ENCODE measurements at regions not wholly inside any gene's neighbourhood (a gene's known extent, or its start where the extent isn't known, plus 50 kb on each side); places are given as distances from the start of the nearest gene placed in this dataset.

DNA sequence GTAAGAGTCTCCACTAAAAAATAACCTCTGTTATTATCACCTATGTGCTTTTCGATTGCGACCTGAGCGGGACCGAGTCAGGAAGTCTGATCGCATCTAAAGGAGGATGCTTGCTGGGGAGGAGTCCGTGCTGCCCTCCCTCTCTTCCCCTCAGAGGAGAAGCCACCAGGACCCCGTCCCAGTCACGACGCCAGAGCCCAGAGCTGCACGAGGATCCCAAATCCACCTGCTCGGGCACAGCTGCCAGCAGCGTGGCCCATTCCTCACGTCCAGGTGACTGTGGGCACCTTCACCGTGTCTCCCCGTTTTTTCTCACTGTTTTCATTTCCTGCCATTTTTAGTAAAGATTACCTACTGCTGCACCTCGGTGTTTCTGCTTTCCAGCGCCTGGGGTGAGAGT, 390.3 kb downstream of the BRD1 start:
- no peaks in the 10 kb centered on the region for H3K9me3 ChIP-seq (replicated peaks; ENCODE audit: insufficient read depth, low read length)
- no peak for DNase-seq
- H3K27ac ChIP-seq (ENCODE audit: low read length), result no peak overlapping the region
- H3K9ac ChIP-seq (ENCODE audit: low read length), result no peak overlapping the region
- H3K27me3 ChIP-seq (replicated peaks; ENCODE audit: insufficient read depth, low read length), result no peaks in the 10 kb centered on the region
- H2AFZ ChIP-seq (ENCODE audit: low read length), result no peak overlapping the region
- no peaks in the 10 kb centered on the region for H3K36me3 ChIP-seq (replicated peaks; ENCODE audit: insufficient read depth, low read length)
- no peaks in the 10 kb centered on the region for H3K9me2 ChIP-seq (replicated peaks; ENCODE audit: insufficient read depth, low read length)
- no peaks in the 10 kb centered on the region for H4K20me1 ChIP-seq (ENCODE audit: insufficient read depth, low read length)
- H3K4me2 ChIP-seq (ENCODE audit: low read depth, low read length), result no peak overlapping the region
- no peaks in the 10 kb centered on the region for H3K79me2 ChIP-seq (ENCODE audit: low read length)
- TF ChIP-seq EZH2phosphoT487 (IDR thresholded peaks at IDR 0.05; ENCODE audit: low read length) (no peak), EZH2 (optimal IDR thresholded peaks at IDR 0.05; ENCODE audit: low read depth, low read length) (no peak)
- TF ChIP-seq, protein P1, sequence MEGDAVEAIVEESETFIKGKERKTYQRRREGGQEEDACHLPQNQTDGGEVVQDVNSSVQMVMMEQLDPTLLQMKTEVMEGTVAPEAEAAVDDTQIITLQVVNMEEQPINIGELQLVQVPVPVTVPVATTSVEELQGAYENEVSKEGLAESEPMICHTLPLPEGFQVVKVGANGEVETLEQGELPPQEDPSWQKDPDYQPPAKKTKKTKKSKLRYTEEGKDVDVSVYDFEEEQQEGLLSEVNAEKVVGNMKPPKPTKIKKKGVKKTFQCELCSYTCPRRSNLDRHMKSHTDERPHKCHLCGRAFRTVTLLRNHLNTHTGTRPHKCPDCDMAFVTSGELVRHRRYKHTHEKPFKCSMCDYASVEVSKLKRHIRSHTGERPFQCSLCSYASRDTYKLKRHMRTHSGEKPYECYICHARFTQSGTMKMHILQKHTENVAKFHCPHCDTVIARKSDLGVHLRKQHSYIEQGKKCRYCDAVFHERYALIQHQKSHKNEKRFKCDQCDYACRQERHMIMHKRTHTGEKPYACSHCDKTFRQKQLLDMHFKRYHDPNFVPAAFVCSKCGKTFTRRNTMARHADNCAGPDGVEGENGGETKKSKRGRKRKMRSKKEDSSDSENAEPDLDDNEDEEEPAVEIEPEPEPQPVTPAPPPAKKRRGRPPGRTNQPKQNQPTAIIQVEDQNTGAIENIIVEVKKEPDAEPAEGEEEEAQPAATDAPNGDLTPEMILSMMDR (IDR thresholded peaks at IDR 0.05; ENCODE audit: low read length), result no peak
- H3F3A ChIP-seq (ENCODE audit: insufficient read depth, low read length), result no peaks in the 10 kb centered on the region
- no peaks in the 10 kb centered on the region for H3K4me1 ChIP-seq (ENCODE audit: low read length)
- H3K4me3 ChIP-seq (ENCODE audit: low read length), result no peak overlapping the region

DNA sequence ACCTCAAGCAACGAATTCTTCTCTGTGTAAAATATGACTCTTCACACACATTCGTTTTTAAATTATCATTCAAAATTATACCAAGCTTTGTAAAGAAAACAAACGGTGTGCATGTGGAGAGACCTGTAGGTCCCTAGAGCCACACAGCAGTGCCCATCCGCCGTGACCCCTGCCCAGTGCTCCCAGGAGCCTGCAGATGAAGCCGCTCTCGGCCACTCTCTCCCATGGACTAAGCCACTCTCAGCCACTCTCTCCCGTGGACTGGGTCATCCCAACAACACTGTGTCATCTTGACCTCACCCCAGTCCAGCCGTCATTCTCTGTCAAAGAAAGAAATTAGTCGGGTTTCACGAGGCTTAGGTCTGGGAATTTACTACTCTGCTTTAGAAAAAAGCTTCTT, 391.6 kb downstream of the BRD1 start:
- no peaks in the 10 kb centered on the region for H3K36me3 ChIP-seq (replicated peaks; ENCODE audit: insufficient read depth, low read length)
- TF ChIP-seq, protein P1 (IDR thresholded peaks at IDR 0.05; ENCODE audit: low read length), result no peak
- no peak for TF ChIP-seq EZH2 (optimal IDR thresholded peaks at IDR 0.05; ENCODE audit: low read depth, low read length)

DNA sequence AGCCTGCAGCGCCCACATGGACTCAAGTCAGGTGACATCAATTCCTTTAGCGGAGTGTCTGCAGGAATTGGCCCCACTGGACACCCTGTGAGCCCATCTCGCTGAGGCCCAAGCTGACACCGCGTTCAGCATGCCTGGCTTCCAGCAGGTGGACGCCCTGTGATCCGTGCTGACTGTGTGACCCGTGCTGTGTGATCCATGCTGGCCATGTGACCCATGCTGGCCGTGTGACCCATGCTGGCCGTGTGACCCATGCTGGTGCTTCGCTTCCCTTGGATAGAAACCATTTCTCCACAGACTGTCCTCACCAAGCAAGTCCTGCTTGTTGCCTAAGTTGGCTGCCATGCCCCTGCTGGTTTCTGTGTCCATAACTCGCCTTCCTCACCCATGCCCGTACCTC, 392.1 kb downstream of the BRD1 start:
- no peaks in the 10 kb centered on the region for H3K79me2 ChIP-seq (ENCODE audit: low read length)
- H2AFZ ChIP-seq (ENCODE audit: low read length), result no peak overlapping the region
- H4K20me1 ChIP-seq (ENCODE audit: insufficient read depth, low read length), result no peaks in the 10 kb centered on the region
- H3F3A ChIP-seq (ENCODE audit: insufficient read depth, low read length), result no peaks in the 10 kb centered on the region
- TF ChIP-seq, protein P1 (IDR thresholded peaks at IDR 0.05; ENCODE audit: low read length), result no peak
- TF ChIP-seq EZH2phosphoT487 (IDR thresholded peaks at IDR 0.05; ENCODE audit: low read length) (no peak), EZH2 (optimal IDR thresholded peaks at IDR 0.05; ENCODE audit: low read depth, low read length) (no peak)
- no peak overlapping the region for H3K27ac ChIP-seq (ENCODE audit: low read length)
- H3K9ac ChIP-seq (ENCODE audit: low read length), result no peak overlapping the region
- H3K9me3 ChIP-seq (replicated peaks; ENCODE audit: insufficient read depth, low read length), result no peaks in the 10 kb centered on the region
- H3K4me1 ChIP-seq (ENCODE audit: low read length), result no peaks in the 10 kb centered on the region
- DNase-seq, result no peak
- no peak overlapping the region for H3K4me3 ChIP-seq (ENCODE audit: low read length)
- no peak overlapping the region for H3K4me2 ChIP-seq (ENCODE audit: low read depth, low read length)
- no peaks in the 10 kb centered on the region for H3K9me2 ChIP-seq (replicated peaks; ENCODE audit: insufficient read depth, low read length)
- no peaks in the 10 kb centered on the region for H3K36me3 ChIP-seq (replicated peaks; ENCODE audit: insufficient read depth, low read length)
- H3K27me3 ChIP-seq (replicated peaks; ENCODE audit: insufficient read depth, low read length), result no peaks in the 10 kb centered on the region

More for the DNA sequence above, 391.6 kb downstream of the BRD1 start:
- Histone ChIP-seq H3K9ac (ENCODE audit: low read length) (no peak overlapping the region), H3K4me1 (ENCODE audit: low read length) (no peaks in the 10 kb centered on the region), H3K4me2 (ENCODE audit: low read depth, low read length) (no peak overlapping the region), H3K27me3 (replicated peaks; ENCODE audit: insufficient read depth, low read length) (no peaks in the 10 kb centered on the region), H3K79me2 (ENCODE audit: low read length) (no peaks in the 10 kb centered on the region), H2AFZ (ENCODE audit: low read length) (no peak overlapping the region), H3F3A (ENCODE audit: insufficient read depth, low read length) (no peaks in the 10 kb centered on the region), H4K20me1 (ENCODE audit: insufficient read depth, low read length) (no peaks in the 10 kb centered on the region), H3K27ac (ENCODE audit: low read length) (no peak overlapping the region), H3K4me3 (ENCODE audit: low read length) (no peak overlapping the region), H3K9me2 (replicated peaks; ENCODE audit: insufficient read depth, low read length) (no peaks in the 10 kb centered on the region), H3K9me3 (replicated peaks; ENCODE audit: insufficient read depth, low read length) (no peaks in the 10 kb centered on the region)
- DNase-seq, result no peak

All from MM.1S (cell line).